ENCODE measurements at regions not wholly inside any gene's neighbourhood (a gene's known extent, or its start where the extent isn't known, plus 50 kb on each side); places are given as distances from the start of the nearest gene placed in this dataset.

DNA sequence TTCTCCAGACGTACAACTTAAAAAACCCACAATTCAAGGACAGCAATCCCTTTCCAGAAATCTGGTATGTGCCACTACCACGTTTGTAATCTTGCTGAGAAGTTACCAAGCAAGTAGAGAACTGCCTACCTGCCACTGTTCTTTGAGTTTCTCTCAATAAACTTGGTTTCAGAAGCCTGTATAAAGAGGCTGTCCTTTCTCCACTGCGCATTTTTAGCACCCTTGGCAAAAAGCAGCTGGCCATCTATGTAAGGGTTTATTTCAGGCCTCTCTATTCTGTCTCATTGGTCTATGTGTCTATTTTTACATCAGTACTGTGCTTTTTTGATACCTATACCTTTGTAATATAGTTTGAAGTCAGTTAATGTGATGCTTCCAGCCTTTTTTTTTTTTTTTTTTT, 665.1 kb upstream of the BRINP3 start:
- intact Hi-C loops (cut with DNase I) = no loop called here

DNA sequence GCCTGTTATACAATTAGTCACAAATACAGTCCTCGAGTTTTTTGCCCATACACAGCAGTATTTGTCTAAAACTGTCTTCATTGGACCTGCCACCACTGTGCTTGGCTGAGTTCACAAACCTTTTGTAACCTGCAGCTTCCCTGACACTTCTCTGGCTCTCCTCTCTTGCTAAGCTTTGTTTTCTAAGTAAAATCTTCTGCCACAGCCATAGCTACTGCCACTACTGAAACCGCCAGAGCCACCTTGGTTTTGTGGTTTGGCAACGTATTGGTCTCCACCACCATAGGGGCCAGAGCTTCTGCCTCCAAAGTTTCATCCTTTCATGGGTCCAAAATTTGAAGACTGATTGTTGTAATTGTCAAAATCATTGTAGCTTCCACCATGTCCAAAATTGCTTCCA, 668.2 kb upstream of the BRINP3 start:
- FAIRE-seq (no peak), DNase-seq (no peak)
- Histone ChIP-seq H3K9ac (ENCODE audit: low read length in 3 of 3) (no peak overlapping the region), H3K4me1 (ENCODE audit: control insufficient read depth in 2 of 3, insufficient read depth in 2 of 3, low read depth in 1 of 3, low read length in 3 of 3) (no peaks in the 10 kb centered on the region), H3K27me3 (ENCODE audit: control insufficient read depth, insufficient read depth, low read length) (no peaks in the 10 kb centered on the region), H3K27ac (ENCODE audit: low read depth in 2 of 2, low read length in 2 of 2) (no peak overlapping the region), H3K9me3 (ENCODE audit: control insufficient read depth in 2 of 3, insufficient read depth in 1 of 3, low read length in 3 of 3) (no peaks in the 10 kb centered on the region), H3K36me3 (ENCODE audit: control insufficient read depth in 2 of 3, insufficient read depth in 3 of 3, low read length in 3 of 3) (no peaks in the 10 kb centered on the region), H3K4me3 (ENCODE audit: low read length in 3 of 3) (no peak overlapping the region)
- TF ChIP-seq, protein P1, sequence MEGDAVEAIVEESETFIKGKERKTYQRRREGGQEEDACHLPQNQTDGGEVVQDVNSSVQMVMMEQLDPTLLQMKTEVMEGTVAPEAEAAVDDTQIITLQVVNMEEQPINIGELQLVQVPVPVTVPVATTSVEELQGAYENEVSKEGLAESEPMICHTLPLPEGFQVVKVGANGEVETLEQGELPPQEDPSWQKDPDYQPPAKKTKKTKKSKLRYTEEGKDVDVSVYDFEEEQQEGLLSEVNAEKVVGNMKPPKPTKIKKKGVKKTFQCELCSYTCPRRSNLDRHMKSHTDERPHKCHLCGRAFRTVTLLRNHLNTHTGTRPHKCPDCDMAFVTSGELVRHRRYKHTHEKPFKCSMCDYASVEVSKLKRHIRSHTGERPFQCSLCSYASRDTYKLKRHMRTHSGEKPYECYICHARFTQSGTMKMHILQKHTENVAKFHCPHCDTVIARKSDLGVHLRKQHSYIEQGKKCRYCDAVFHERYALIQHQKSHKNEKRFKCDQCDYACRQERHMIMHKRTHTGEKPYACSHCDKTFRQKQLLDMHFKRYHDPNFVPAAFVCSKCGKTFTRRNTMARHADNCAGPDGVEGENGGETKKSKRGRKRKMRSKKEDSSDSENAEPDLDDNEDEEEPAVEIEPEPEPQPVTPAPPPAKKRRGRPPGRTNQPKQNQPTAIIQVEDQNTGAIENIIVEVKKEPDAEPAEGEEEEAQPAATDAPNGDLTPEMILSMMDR (IDR thresholded peaks at IDR 0.05; ENCODE audit: borderline replicate concordance, extremely low read depth, insufficient read depth) = no peak
- intact Hi-C loops (cut with DNase I) = no loop called here

More for the DNA sequence above, 665.1 kb upstream of the BRINP3 start:
- Histone ChIP-seq H3K4me3 (ENCODE audit: low read length in 3 of 3) (no peak overlapping the region), H3K9ac (ENCODE audit: low read length in 3 of 3) (no peak overlapping the region), H3K4me1 (ENCODE audit: control insufficient read depth in 2 of 3, insufficient read depth in 2 of 3, low read depth in 1 of 3, low read length in 3 of 3) (no peaks in the 10 kb centered on the region), H3K27ac (ENCODE audit: low read depth in 2 of 2, low read length in 2 of 2) (no peak overlapping the region), H3K9me3 (ENCODE audit: control insufficient read depth in 2 of 3, insufficient read depth in 1 of 3, low read length in 3 of 3) (no peaks in the 10 kb centered on the region), H3K27me3 (ENCODE audit: control insufficient read depth, insufficient read depth, low read length) (no peaks in the 10 kb centered on the region), H3K36me3 (ENCODE audit: control insufficient read depth in 2 of 3, insufficient read depth in 3 of 3, low read length in 3 of 3) (no peaks in the 10 kb centered on the region)
- no peak for DNase-seq
- TF ChIP-seq, protein P1 (IDR thresholded peaks at IDR 0.05; ENCODE audit: borderline replicate concordance, extremely low read depth, insufficient read depth) = no peak
- FAIRE-seq = no peak

DNA sequence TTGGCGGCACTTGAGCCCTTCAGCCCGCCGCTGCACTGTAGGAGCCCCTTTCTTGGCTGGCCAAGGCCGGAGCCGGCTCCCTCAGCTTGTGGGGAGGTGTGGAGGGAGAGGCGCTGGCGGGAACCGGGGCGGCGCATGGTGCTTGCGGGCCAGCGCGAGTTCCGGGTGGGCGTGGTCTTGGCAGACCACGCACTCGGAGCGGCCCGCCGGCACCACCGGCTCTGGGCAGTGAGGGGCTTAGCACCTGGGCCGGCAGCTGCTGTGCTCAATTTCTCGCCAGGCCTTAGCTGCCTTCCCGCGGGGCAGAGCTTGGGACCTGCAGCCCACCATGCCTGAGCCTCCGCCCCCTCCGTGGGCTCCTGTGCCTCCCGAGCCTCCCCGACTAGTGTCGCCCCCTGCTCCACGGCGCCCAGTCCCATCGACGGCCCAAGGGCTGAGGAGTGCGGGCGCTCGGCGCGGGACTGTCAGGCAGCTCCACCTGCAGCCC, 673.7 kb upstream of the BRINP3 start:
- H3K9ac ChIP-seq (ENCODE audit: low read length in 3 of 3) = no peak overlapping the region
- no peak overlapping the region for H3K4me3 ChIP-seq (ENCODE audit: low read length in 3 of 3)
- intact Hi-C loops (cut with DNase I) = no loop called here
- no peaks in the 10 kb centered on the region for H3K9me3 ChIP-seq (ENCODE audit: control insufficient read depth in 2 of 3, insufficient read depth in 1 of 3, low read length in 3 of 3)
- no peaks in the 10 kb centered on the region for H3K36me3 ChIP-seq (ENCODE audit: control insufficient read depth in 2 of 3, insufficient read depth in 3 of 3, low read length in 3 of 3)
- no peaks in the 10 kb centered on the region for H3K27me3 ChIP-seq (ENCODE audit: control insufficient read depth, insufficient read depth, low read length)
- DNase-seq = peak in 1 of 5 donors; percentile 64
- no peak for FAIRE-seq
- TF ChIP-seq, protein P1 (IDR thresholded peaks at IDR 0.05; ENCODE audit: borderline replicate concordance, extremely low read depth, insufficient read depth) = no peak
- no peak overlapping the region for H3K27ac ChIP-seq (ENCODE audit: low read depth in 2 of 2, low read length in 2 of 2)
- H3K4me1 ChIP-seq (ENCODE audit: control insufficient read depth in 2 of 3, insufficient read depth in 2 of 3, low read depth in 1 of 3, low read length in 3 of 3) = no peaks in the 10 kb centered on the region

DNA sequence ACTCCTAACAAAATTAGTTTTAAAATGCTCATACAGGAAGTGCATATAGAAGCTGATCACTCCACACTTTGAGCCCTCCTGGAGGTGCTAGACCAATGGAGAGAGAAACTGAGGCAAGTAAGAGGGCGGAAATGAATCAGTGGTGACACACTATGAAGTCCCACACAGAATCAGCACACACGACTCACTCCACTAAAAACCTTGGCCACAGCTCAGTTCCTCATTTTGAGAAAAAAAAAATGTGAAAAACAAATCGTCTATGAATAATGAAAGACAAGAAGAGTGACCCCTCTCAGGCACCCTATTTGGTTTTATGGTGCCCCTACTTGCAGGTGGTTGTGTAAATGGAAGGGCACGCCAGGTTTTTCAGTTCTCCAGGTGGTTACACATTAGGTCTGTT, 675.1 kb upstream of the BRINP3 start:
- Histone ChIP-seq H3K9me3 (ENCODE audit: control insufficient read depth in 2 of 3, insufficient read depth in 1 of 3, low read length in 3 of 3) (no peaks in the 10 kb centered on the region), H3K27ac (ENCODE audit: low read depth in 2 of 2, low read length in 2 of 2) (no peak overlapping the region), H3K4me1 (ENCODE audit: control insufficient read depth in 2 of 3, insufficient read depth in 2 of 3, low read depth in 1 of 3, low read length in 3 of 3) (no peaks in the 10 kb centered on the region), H3K9ac (ENCODE audit: low read length in 3 of 3) (no peak overlapping the region), H3K4me3 (ENCODE audit: low read length in 3 of 3) (no peak overlapping the region), H3K36me3 (ENCODE audit: control insufficient read depth in 2 of 3, insufficient read depth in 3 of 3, low read length in 3 of 3) (no peaks in the 10 kb centered on the region), H3K27me3 (ENCODE audit: control insufficient read depth, insufficient read depth, low read length) (no peaks in the 10 kb centered on the region)
- FAIRE-seq (no peak), DNase-seq (no peak)
- intact Hi-C loops (cut with DNase I) = no loop called here
- TF ChIP-seq, protein P1 (IDR thresholded peaks at IDR 0.05; ENCODE audit: borderline replicate concordance, extremely low read depth, insufficient read depth) = no peak

All from kidney (tissue), 13 donors.